K562 (cell line): ENCODE measurements at regions not wholly inside any gene's neighbourhood (a gene's known extent, or its start where the extent isn't known, plus 50 kb on each side); places are given as distances from the start of the nearest gene placed in this dataset.

Experiments
- ATAC-seq: fragments of 200-7000 bp; cut with Tn5 transposase; 3 replicates; pipeline ENCODE4 v1.9.1; 2020; ENCODE audit warnings: moderate library complexity
- BruUV-seq: library from RNA; stranded (reverse); fragments of 400-500 nt; replicated peaks from 2 replicates; lab custom pipeline; 2021; lab: Mats Ljungman, UMichigan
- CTCF ChIA-PET: fragments of 300-600 bp; formaldehyde crosslinking; extraction: SDS; loops from one replicate; lab custom pipeline; 2021; ENCODE audit warnings: low intra/inter-chr PET ratio; lab: Yijun Ruan, JAX
- POLR2A ChIA-PET: fragments of 300-600, 350-650 bp; sonication (Branson Sonifier 250); formaldehyde crosslinking; extraction: SDS; loops from one replicate; lab custom pipeline; 2021; ENCODE audit warnings: antibody characterized with exemption, inconsistent platforms; lab: Yijun Ruan, JAX
- DNase-seq, 4 experiments: peaks; one replicate each; pipeline versions ENCODE4 v3.0.0 to v3.0.0-alpha.2; 2011 to 2018; ENCODE audit warnings: low spot score in 3 of 4, mixed read lengths in 3 of 4; ENCODE audit errors: extremely low read depth in 1 of 4
- FAIRE-seq: peaks from 2 replicates; lab custom pipeline; 2011; peaks lifted over from hg19 to GRCh38; lab: Jason Lieb, UNC
- H2AFZ ChIP-seq: 2 replicates; pipeline ENCODE4 v1.6.0; 2011; ENCODE audit warnings: low read depth, low read length, control low read depth, inconsistent platforms
- H3K27ac ChIP-seq: fragments of 200-600 bp; 3 replicates; pipeline ENCODE4 v1.8.0; 2011; ENCODE audit warnings: low read depth, mild to moderate bottlenecking, control low read depth, inconsistent platforms, low read length, moderate library complexity, mixed read lengths; ENCODE audit errors: extremely low read depth
- H3K27me3 ChIP-seq, 2 experiments: fragments of 300-600 bp in 1 of 2; 2 replicates in 1 of 2; 3 replicates in 1 of 2; pipeline versions ENCODE4 v1.6.0 to v1.8.0; 2011; ENCODE audit warnings: inconsistent platforms in 2 of 2, low read length in 2 of 2, mild to moderate bottlenecking in 1 of 2, mixed read lengths in 1 of 2, moderate library complexity in 1 of 2; ENCODE audit not compliant: control insufficient read depth in 2 of 2, insufficient read depth in 2 of 2
- H3K36me3 ChIP-seq: fragments of 300-600 bp; 3 replicates; pipeline ENCODE4 v1.8.0; 2011; ENCODE audit warnings: mild to moderate bottlenecking, low read length, inconsistent platforms; ENCODE audit not compliant: control insufficient read depth, insufficient read depth
- H3K4me1 ChIP-seq, 2 experiments: fragments of 200-600 bp in 1 of 2; replicated peaks in 1 of 2; 2 replicates in 1 of 2; 3 replicates in 1 of 2; pipeline versions ENCODE4 v1.5.1 to v1.8.0; 2011; ENCODE audit warnings: inconsistent platforms in 2 of 2, low read length in 2 of 2, mild to moderate bottlenecking in 1 of 2, mixed read lengths in 1 of 2, moderate library complexity in 1 of 2; ENCODE audit not compliant: control insufficient read depth in 2 of 2, insufficient read depth in 2 of 2
- H3K4me2 ChIP-seq: 2 replicates; pipeline ENCODE4 v1.6.1; 2011; ENCODE audit warnings: low read length, control low read depth, inconsistent platforms, mixed read lengths; ENCODE audit not compliant: insufficient read depth
- H3K4me3 ChIP-seq: fragments of 200-600 bp; sonication (generic), shearing (Covaris generic); 2 replicates; pipeline ENCODE4 v1.5.1; 2016; ENCODE audit warnings: control low read depth, inconsistent platforms
- H3K79me2 ChIP-seq: fragments of 200-600 bp; 3 replicates; pipeline ENCODE4 v1.8.0; 2011; ENCODE audit warnings: low read length, inconsistent platforms; ENCODE audit not compliant: control insufficient read depth, insufficient read depth
- H3K9ac ChIP-seq, 2 experiments: 2 replicates each; pipeline versions ENCODE4 v1.6.0 to v1.6.1; 2011; ENCODE audit warnings: low read depth in 2 of 2, low read length in 2 of 2, control low read depth in 1 of 2, inconsistent platforms in 1 of 2, mild to moderate bottlenecking in 1 of 2, mixed read lengths in 1 of 2; ENCODE audit not compliant: insufficient read depth in 1 of 2
- H3K9me1 ChIP-seq: one replicate; pipeline ENCODE4 v1.6.0; 2011; ENCODE audit warnings: inconsistent platforms, mild to moderate bottlenecking, low read length, moderate library complexity; ENCODE audit not compliant: control insufficient read depth, insufficient read depth
- H3K9me3 ChIP-seq: replicated peaks from 2 replicates; pipeline ENCODE4 v1.5.1; 2011; ENCODE audit warnings: low read depth, low read length, inconsistent platforms; ENCODE audit not compliant: control insufficient read depth, insufficient read depth
- H4K20me1 ChIP-seq: replicated peaks from 2 replicates; pipeline ENCODE4 v1.6.1; 2011; ENCODE audit warnings: low read length, inconsistent platforms, mixed read lengths; ENCODE audit not compliant: control insufficient read depth, insufficient read depth
- ARHGAP35 ChIP-seq: fragments of 450-650 bp; IDR thresholded peaks from 2 replicates; pipeline ENCODE4 v1.6.1; 2018; ENCODE audit not compliant: partially characterized antibody
- ASH1L ChIP-seq: fragments of 450-650 bp; IDR thresholded peaks from 2 replicates; pipeline ENCODE4 v1.6.1; 2018; ENCODE audit warnings: borderline replicate concordance, mild to moderate bottlenecking, low read depth; ENCODE audit not compliant: partially characterized antibody
- CREB5 ChIP-seq: fragments of 250-450 bp; sonication (Bioruptor Pico); IDR thresholded peaks from 2 replicates; pipeline ENCODE4 v1.5.0; 2020; ENCODE audit warnings: mild to moderate bottlenecking
- CTBP1 ChIP-seq: fragments of 450-650 bp; IDR thresholded peaks from 2 replicates; pipeline ENCODE4 v1.6.1; 2016; ENCODE audit warnings: borderline replicate concordance
- ETV5 ChIP-seq: sonication (generic); formaldehyde crosslinking; IDR thresholded peaks from 2 replicates; pipeline ENCODE4 v1.4.0; 2020; ENCODE audit warnings: low read depth, mild to moderate bottlenecking, missing genetic modification reagents
- HDAC1 ChIP-seq, 2 experiments: fragments of 450-650 bp; IDR thresholded peaks; 2 replicates each; pipeline ENCODE4 v1.6.1; 2016 to 2017; ENCODE audit warnings: inconsistent platforms in 1 of 2, mild to moderate bottlenecking in 1 of 2, moderate library complexity in 1 of 2
- RBFOX2 ChIP-seq: fragments of 200-400 bp; formaldehyde crosslinking; IDR thresholded peaks from 2 replicates; pipeline ENCODE4 v1.6.1; 2017; ENCODE audit warnings: low read depth, mild to moderate bottlenecking, low read length, moderate library complexity
- STAT5A ChIP-seq: IDR thresholded peaks from 2 replicates; pipeline ENCODE4 v1.6.1; 2012; ENCODE audit warnings: low read length, inconsistent platforms, borderline replicate concordance
- TAF9B ChIP-seq: fragments of 450-650 bp; IDR thresholded peaks from 2 replicates; pipeline ENCODE4 v1.6.1; 2018; ENCODE audit warnings: mild to moderate bottlenecking; ENCODE audit not compliant: partially characterized antibody
- THAP7 ChIP-seq: fragments of 250-450 bp; sonication (Bioruptor Pico); IDR thresholded peaks from 2 replicates; pipeline ENCODE4 v1.5.0; 2021
- USF2 ChIP-seq: sonication (generic); formaldehyde crosslinking; IDR thresholded peaks from 2 replicates; pipeline ENCODE4 v1.5.0; 2020; ENCODE audit warnings: missing genetic modification reagents
- ZBTB34 ChIP-seq: fragments of 250-450 bp; sonication (Bioruptor Pico); IDR thresholded peaks from 2 replicates; pipeline ENCODE4 v1.8.0; 2021; ENCODE audit warnings: mild to moderate bottlenecking, moderate library complexity
- ZC3H4 ChIP-seq: sonication (generic); formaldehyde crosslinking; IDR thresholded peaks from 2 replicates; pipeline ENCODE4 v1.9.0; 2021; ENCODE audit warnings: missing genetic modification reagents, borderline replicate concordance
- ZKSCAN3 ChIP-seq: fragments of 250-450 bp; sonication (Bioruptor Pico); IDR thresholded peaks from 2 replicates; pipeline ENCODE4 v1.4.0; 2020
- ZNF274 ChIP-seq: IDR thresholded peaks from 2 replicates; pipeline ENCODE4 v1.6.1; 2011; ENCODE audit warnings: low read depth, mild to moderate bottlenecking, low read length, moderate library complexity, borderline replicate concordance
- ZNF347 ChIP-seq: fragments of 450-650 bp; formaldehyde crosslinking; IDR thresholded peaks from 2 replicates; pipeline ENCODE4 v1.4.0; 2020; ENCODE audit warnings: low read depth, mild to moderate bottlenecking, moderate library complexity
- ZNF639 ChIP-seq, 2 experiments: fragments of 200-800 bp in 1 of 2; sonication (Bioruptor generic) in 1 of 2; sonication (generic) in 1 of 2; formaldehyde crosslinking in 1 of 2; IDR thresholded peaks in 1 of 2; conservative IDR thresholded peaks in 1 of 2; 2 replicates each; pipeline versions ENCODE4 v1.5.0 to v1.6.1; 2016 to 2020; ENCODE audit warnings: missing compliant biosample characterization in 1 of 2, missing genetic modification characterization in 1 of 2, missing genetic modification reagents in 1 of 2
- WGBS: fragments of 100-300 bp; shearing (Covaris generic); methylation state at CpG from one replicate; pipeline ENCODE4 v1.1.6; 2016; ENCODE audit warnings: low coverage, mixed read lengths; ENCODE audit not compliant: insufficient coverage; ENCODE audit errors: missing lambda C conversion rate; 5-methylcytosine and 5-hydroxymethylcytosine counted together
- in situ Hi-C: fragments of 300-500 bp; cut with MboI; formaldehyde crosslinking; loops from 4 replicates; pipeline ENCODE4 v1.15.0; 2018; ENCODE audit warnings: inconsistent platforms, mixed read lengths
- intact Hi-C: fragments of 100-400 bp; cut with micrococcal nuclease; formaldehyde crosslinking; loops from 2 replicates; pipeline ENCODE4 v1.14.2; 2022

- Histone ChIP-seq H3K4me3 (no peak overlapping the region), H3K36me3 (no peaks in the 10 kb centered on the region), H3K27me3 (peaks cover 28 to 61% of the 10 kb centered on the region in 2 experiments; a peak in 4 of 5 replicates), H3K27ac (no peak overlapping the region), H2AFZ (no peak overlapping the region), H3K9ac (no peak overlapping the region), H3K9me1 (no peaks in the 10 kb centered on the region), H3K4me2 (no peak overlapping the region)
- in situ Hi-C loops (no loop called here), intact Hi-C loops (loop anchor here (10.0 kb wide), 2 partner anchors 344 to 974 kb away; no protein-coding TSS in a partner anchor)
- DNase-seq, result no peak
- ChIA-PET POLR2A (no interaction called here), CTCF (no interaction called here)
- no TSS peak for BruUV-seq
- ATAC-seq, result no peak
- TF ChIP-seq ZNF347 (CRISPR knock-in tag), result no peak
- no peak for TF ChIP-seq ZNF274
- TF ChIP-seq HDAC1 (IDR thresholded peaks at IDR 0.05), result no peak
- TF ChIP-seq STAT5A, result no peak
- TF ChIP-seq ZC3H4 (CRISPR knock-in tag), result no peak
- no peak for TF ChIP-seq CREB5 (CRISPR knock-in tag)
- TF ChIP-seq ZBTB34 (CRISPR knock-in tag), result no peak
- TF ChIP-seq RBFOX2, result no peak
- TF ChIP-seq TAF9B, result no peak
- no peak for TF ChIP-seq ZKSCAN3 (CRISPR knock-in tag)
- no peak for TF ChIP-seq ZNF639 (CRISPR knock-in tag; conservative IDR thresholded peaks at IDR 0.05 in 1 of 2, IDR thresholded peaks at IDR 0.05 in 1 of 2)
- no peak for TF ChIP-seq USF2 (CRISPR knock-in tag)
- TF ChIP-seq ARHGAP35, result no peak
- TF ChIP-seq ETV5, result no peak
- no peak for TF ChIP-seq CTBP1
- no peak for TF ChIP-seq ASH1L
- no peak for TF ChIP-seq THAP7 (CRISPR knock-in tag)
- TF ChIP-seq, all 486 proteins: peak for 0
- WGBS, result 7% methylated on average over 8 of the region's 8 CpGs
- H3K4me1 ChIP-seq, result no peaks in the 10 kb centered on the region
- no peaks in the 10 kb centered on the region for H3K79me2 ChIP-seq
- H4K20me1 ChIP-seq, result no peaks in the 10 kb centered on the region
- FAIRE-seq, result no peak
- no peaks in the 10 kb centered on the region for H3K9me3 ChIP-seq
Observed at GRCh38 chr2:105570326-105570725, 171.5 kb upstream of the FHL2 start.
